Ishikawa (cell line): ENCODE measurements at regions not wholly inside any gene's neighbourhood (a gene's known extent, or its start where the extent isn't known, plus 50 kb on each side); places are given as distances from the start of the nearest gene placed in this dataset.

Source experiments
- CEBPB ChIP-seq: IDR thresholded peaks from 2 replicates; pipeline ENCODE4 v1.6.1; 2012
- EGR1 ChIP-seq: IDR thresholded peaks from 2 replicates; pipeline ENCODE4 v1.6.1; 2012
- EP300 ChIP-seq: IDR thresholded peaks from 2 replicates; pipeline ENCODE4 v1.6.1; 2012; ENCODE audit warnings: borderline replicate concordance
- FOXM1 ChIP-seq: IDR thresholded peaks from 2 replicates; pipeline ENCODE4 v1.6.1; 2012; ENCODE audit warnings: low read depth, borderline replicate concordance
- MAX ChIP-seq: IDR thresholded peaks from 2 replicates; pipeline ENCODE4 v1.6.1; 2012
- TAF1 ChIP-seq: IDR thresholded peaks from 2 replicates; pipeline ENCODE4 v1.6.1; 2012; ENCODE audit warnings: low read depth, mild to moderate bottlenecking
- TCF12 ChIP-seq: IDR thresholded peaks from 2 replicates; pipeline ENCODE4 v1.6.1; 2012; ENCODE audit warnings: low read depth
- USF1 ChIP-seq: IDR thresholded peaks from 2 replicates; pipeline ENCODE4 v1.6.1; 2012
- YY1 ChIP-seq: IDR thresholded peaks from 2 replicates; pipeline ENCODE4 v1.6.1; 2012; ENCODE audit warnings: low read depth
- ZBTB7A ChIP-seq: IDR thresholded peaks from 2 replicates; pipeline ENCODE4 v1.6.1; 2012; ENCODE audit warnings: low read depth

GRCh38 chr13:107252021-107252420, 684.1 kb upstream of the ARGLU1 start:
- no peak for TF ChIP-seq FOXM1
- TF ChIP-seq ZBTB7A, result no peak
- no peak for TF ChIP-seq TAF1
- TF ChIP-seq MAX, result no peak
- no peak for TF ChIP-seq EP300
- TF ChIP-seq YY1, result no peak
- TF ChIP-seq EGR1, result no peak
- no peak for TF ChIP-seq TCF12
- no peak for TF ChIP-seq CEBPB
- no peak for TF ChIP-seq USF1
